Pancreas (tissue), 10 donors: ENCODE measurements at regions not wholly inside any gene's neighbourhood (a gene's known extent, or its start where the extent isn't known, plus 50 kb on each side); places are given as distances from the start of the nearest gene placed in this dataset.

Source experiments
- ATAC-seq, 4 donors: fragments of 200-7000 bp; cut with Tn5 transposase; one replicate each; pipeline versions ENCODE4 v1.8.0 to v1.9.1; 2020; ENCODE audit warnings: mild to moderate bottlenecking in 4 of 4, moderate library complexity in 4 of 4
- DNase-seq, 6 donors: peaks; one replicate each; pipeline ENCODE4 v3.0.0-alpha.2; 2020
- FAIRE-seq: peaks from 2 replicates; lab custom pipeline; 2012; peaks lifted over from hg19 to GRCh38; lab: Jason Lieb, UNC
- H3K27ac ChIP-seq, 4 donors: fragments of 200-600 bp; sonication (generic); 1 replicate in 3 of 4; 2 replicates in 1 of 4; pipeline versions ENCODE4 v1.5.0 to v1.8.0; 2020
- H3K27me3 ChIP-seq, 4 donors: fragments of 200-600 bp; one replicate each; pipeline ENCODE4 v1.8.0; 2021
- H3K36me3 ChIP-seq, 3 donors: fragments of 200-600 bp; sonication (generic) in 1 of 3; one replicate each; pipeline versions ENCODE4 v1.5.0 to v1.8.0; 2020 to 2021
- H3K4me1 ChIP-seq, 3 donors: fragments of 200-600 bp; one replicate each; pipeline ENCODE4 v1.8.0; 2021
- H3K4me3 ChIP-seq, 4 donors: fragments of 200-600 bp; sonication (generic) in 2 of 4; one replicate each; pipeline versions ENCODE4 v1.5.0 to v1.8.0; 2020 to 2021
- H3K9me3 ChIP-seq, 4 donors: fragments of 200-600 bp; one replicate each; pipeline ENCODE4 v1.8.0; 2021
- CTCF ChIP-seq, 4 donors: fragments of 200-600 bp; sonication (generic) in 3 of 4; IDR thresholded peaks; one replicate each; pipeline versions ENCODE4 v1.5.0 to v1.8.0; 2021; ENCODE audit warnings: antibody characterized with exemption in 4 of 4
- WGBS, 2 donors: extraction: QIAGEN DNeasy Blood & Tissue Kit; methylation state at CpG; one replicate each; pipeline ENCODE4 v1.1.7; 2013; 5-methylcytosine and 5-hydroxymethylcytosine counted together
- intact Hi-C, 3 donors: fragments of 100-400 bp; cut with DNase I; formaldehyde crosslinking; loops; one replicate each; pipeline versions ENCODE4 v1.11.1 to v1.14.2; 2022
- donor health status: healthy with polysubstance abuse.
- donor health status: DM: no; HTN: no; CAD: no; lungs with moderate emphysema.
- donor health status: DM: no; HTN: no; CAD: no.
- donor health status: control.
- donor health status: control.
- donor health status: Bipolar disorder and iron deficiency.
- donor health status: DM: yes; HTN: yes; CAD: no.
- donor health status: DM: no; HTN: no; CAD: no.
- donor health status: DM: no; HTN: no; CAD: no.
- donor health status: DM: yes; HTN: yes; CAD: no.

- no peaks in the 10 kb centered on the region for H3K4me1 ChIP-seq
- H3K4me3 ChIP-seq = no peak overlapping the region
- no peaks in the 10 kb centered on the region for H3K36me3 ChIP-seq
- FAIRE-seq (no peak), DNase-seq (no peak), ATAC-seq (no peak)
- 65 to 75% methylated on average over 2 of the region's 2 CpGs for WGBS, 2 donors
- H3K27ac ChIP-seq = no peak overlapping the region
- H3K27me3 ChIP-seq = no peaks in the 10 kb centered on the region
- intact Hi-C loops = no loop called here
- H3K9me3 ChIP-seq = no peaks in the 10 kb centered on the region
- no peak for TF ChIP-seq CTCF (IDR thresholded peaks at IDR 0.05)
Observed at GRCh38 chr5:82777106-82777505, 300.1 kb downstream of the TMEM167A start.

- TF ChIP-seq CTCF (IDR thresholded peaks at IDR 0.05) = no peak
- H3K4me1 ChIP-seq = no peaks in the 10 kb centered on the region
- no peaks in the 10 kb centered on the region for H3K9me3 ChIP-seq
- intact Hi-C loops = no loop called here
- ATAC-seq = no peak
- no peak for FAIRE-seq
- DNase-seq = no peak
- H3K27me3 ChIP-seq = no peaks in the 10 kb centered on the region
- no peak overlapping the region for H3K4me3 ChIP-seq
- no peak overlapping the region for H3K27ac ChIP-seq
- WGBS, 2 donors = 79 to 85% methylated on average over 4 of the region's 4 CpGs
- no peaks in the 10 kb centered on the region for H3K36me3 ChIP-seq
Observed at GRCh38 chr5:82772281-82772680, 304.9 kb downstream of the TMEM167A start.

GRCh38 chr5:82766206-82766605 lies 311.0 kb downstream of the TMEM167A start:
- ATAC-seq = no peak
- Histone ChIP-seq H3K4me3 (no peak overlapping the region), H3K4me1 (no peaks in the 10 kb centered on the region), H3K9me3 (no peaks in the 10 kb centered on the region), H3K36me3 (no peaks in the 10 kb centered on the region), H3K27me3 (no peaks in the 10 kb centered on the region), H3K27ac (no peak overlapping the region)
- no peak for DNase-seq
- TF ChIP-seq CTCF (IDR thresholded peaks at IDR 0.05) = no peak
- FAIRE-seq = no peak
- intact Hi-C loops = no loop called here

- intact Hi-C loops = no loop called here
- Histone ChIP-seq H3K9me3 (no peaks in the 10 kb centered on the region), H3K4me3 (no peak overlapping the region), H3K27me3 (no peaks in the 10 kb centered on the region), H3K36me3 (no peaks in the 10 kb centered on the region), H3K4me1 (no peaks in the 10 kb centered on the region), H3K27ac (no peak overlapping the region)
- ATAC-seq = no peak
- 65 to 69% methylated on average over 3 of the region's 3 CpGs for WGBS, 2 donors
- no peak for FAIRE-seq
- TF ChIP-seq CTCF (IDR thresholded peaks at IDR 0.05) = no peak
- DNase-seq = no peak
Observed at GRCh38 chr5:82765765-82766164, 311.4 kb downstream of the TMEM167A start.

- 81 to 86% methylated on average over 10 of the region's 10 CpGs for WGBS, 2 donors
- H3K27me3 ChIP-seq = no peaks in the 10 kb centered on the region
- DNase-seq (peak in 1 of 6 donors; percentile 36), FAIRE-seq (no peak), ATAC-seq (no peak)
- H3K4me3 ChIP-seq = no peak overlapping the region
- TF ChIP-seq CTCF (IDR thresholded peaks at IDR 0.05) = no peak
- no peaks in the 10 kb centered on the region for H3K9me3 ChIP-seq
- intact Hi-C loops = no loop called here
- H3K36me3 ChIP-seq = no peaks in the 10 kb centered on the region
- H3K4me1 ChIP-seq = no peaks in the 10 kb centered on the region
- H3K27ac ChIP-seq = no peak overlapping the region
Observed at GRCh38 chr5:82760856-82761255, 316.3 kb downstream of the TMEM167A start.
